GM12878 (cell line): ENCODE measurements at regions not wholly inside any gene's neighbourhood (a gene's known extent, or its start where the extent isn't known, plus 50 kb on each side); places are given as distances from the start of the nearest gene placed in this dataset.
"Not testable (repeated sequence)": the region's sequence is repeated elsewhere in the genome, so short reads cannot be mapped to it uniquely, and the experiment has no call there.

Experiments used
- BMI1 ChIP-seq: fragments of 450-650 bp; IDR thresholded peaks from 2 replicates; pipeline ENCODE4 v1.6.1; 2016; ENCODE audit warnings: mild to moderate bottlenecking, moderate library complexity, borderline replicate concordance
- CTCF ChIP-seq, 3 experiments: IDR thresholded peaks in 2 of 3; conservative IDR thresholded peaks in 1 of 3; 2 replicates each; pipeline ENCODE4 v1.5.1; 2011; ENCODE audit warnings: low read depth in 3 of 3, low read length in 3 of 3, mild to moderate bottlenecking in 3 of 3, control low read depth in 2 of 3, moderate library complexity in 2 of 3, inconsistent platforms in 1 of 3, mixed read lengths in 1 of 3; ENCODE audit not compliant: control insufficient read depth in 2 of 3, insufficient read depth in 1 of 3; ENCODE audit errors: extremely low read depth in 1 of 3
- EZH2 ChIP-seq: IDR thresholded peaks from 2 replicates; pipeline ENCODE4 v1.6.1; 2012; ENCODE audit warnings: low read depth, mild to moderate bottlenecking, control low read depth, inconsistent platforms, low read length, borderline replicate concordance; ENCODE audit not compliant: control insufficient read depth
- GABPA ChIP-seq: IDR thresholded peaks from 2 replicates; pipeline ENCODE4 v1.6.1; 2014; ENCODE audit warnings: antibody characterized with exemption, low read depth, mild to moderate bottlenecking, inconsistent platforms
- HDAC2 ChIP-seq: fragments of 200-600 bp; sonication (generic); IDR thresholded peaks from 2 replicates; pipeline ENCODE4 v1.6.1; 2017
- POLR2A ChIP-seq: IDR thresholded peaks from 2 replicates; pipeline ENCODE4 v1.6.1; 2011; ENCODE audit warnings: low read depth, mild to moderate bottlenecking, low read length
- SMAD1 ChIP-seq: fragments of 450-650 bp; IDR thresholded peaks from 2 replicates; pipeline ENCODE4 v1.6.1; 2018; ENCODE audit warnings: mild to moderate bottlenecking, low read depth; ENCODE audit not compliant: partially characterized antibody
- TCF3 ChIP-seq: IDR thresholded peaks from 2 replicates; pipeline ENCODE4 v1.6.1; 2012; ENCODE audit warnings: low read depth, mild to moderate bottlenecking, low read length, borderline replicate concordance; ENCODE audit not compliant: insufficient read depth
- USF2 ChIP-seq: IDR thresholded peaks from 2 replicates; pipeline ENCODE4 v1.6.1; 2011; ENCODE audit warnings: low read depth, low read length, improper control_type of control experiment, borderline replicate concordance
- ZBTB11 ChIP-seq: fragments of 450-650 bp; formaldehyde crosslinking; IDR thresholded peaks from 2 replicates; pipeline ENCODE4 v1.5.0; 2022; ENCODE audit warnings: mild to moderate bottlenecking, missing genetic modification characterization

GRCh38 chr10:106015369-106016199 is 1148.9 kb downstream of the SORCS1 start:
- not testable (repeated sequence) for TF ChIP-seq USF2; TCF3; CTCF (IDR thresholded peaks at IDR 0.05 in 2 of 3, conservative IDR thresholded peaks at IDR 0.05 in 1 of 3; ENCODE audit: control insufficient read depth in 2 of 3, extremely low read depth in 1 of 3, insufficient read depth in 1 of 3, low read depth in 3 of 3, low read length in 3 of 3); EZH2; POLR2A; ZBTB11 (CRISPR knock-in tag); GABPA; BMI1; SMAD1; HDAC2
